ENCODE measurements at regions not wholly inside any gene's neighbourhood (a gene's known extent, or its start where the extent isn't known, plus 50 kb on each side); places are given as distances from the start of the nearest gene placed in this dataset.
A peak's percentile ranks its signal among the peaks of the same experiment; 100 is the strongest.
"Not testable (repeated sequence)": the region's sequence is repeated elsewhere in the genome, so short reads cannot be mapped to it uniquely, and the experiment has no call there.

GRCh38 chr10:130261306-130261705 lies 125.1 kb downstream of the GLRX3 start:
- no peak for DNase-seq (ENCODE audit: low read depth in 2 of 2, low spot score in 1 of 2)

GRCh38 chr10:130261766-130262165 lies 125.6 kb downstream of the GLRX3 start:
- no peak for DNase-seq (ENCODE audit: low read depth in 2 of 2, low spot score in 1 of 2)

- no peak for DNase-seq (ENCODE audit: low read depth in 2 of 2, low spot score in 1 of 2)
Observed at GRCh38 chr10:130263289-130263688, 127.1 kb downstream of the GLRX3 start.

- no peak for DNase-seq (ENCODE audit: low read depth in 2 of 2, low spot score in 1 of 2)
Observed at GRCh38 chr10:130265542-130265941, 129.4 kb downstream of the GLRX3 start.

- DNase-seq (ENCODE audit: low read depth in 2 of 2, low spot score in 1 of 2), result no peak
Observed at GRCh38 chr10:130282492-130283218, 146.5 kb downstream of the GLRX3 start.

- no peak for DNase-seq (ENCODE audit: low read depth in 2 of 2, low spot score in 1 of 2)
Observed at GRCh38 chr10:130283219-130283545, 147.0 kb downstream of the GLRX3 start.

- not testable (repeated sequence) for DNase-seq (ENCODE audit: low read depth in 2 of 2, low spot score in 1 of 2)
Observed at GRCh38 chr10:130295761-130296160, 159.6 kb downstream of the GLRX3 start.

GRCh38 chr10:130300608-130301020 lies 164.4 kb downstream of the GLRX3 start:
- peak in 1 of 2 donors; percentile 43 for DNase-seq (ENCODE audit: low read depth in 2 of 2, low spot score in 1 of 2)

GRCh38 chr10:130301021-130301892 lies 165.1 kb downstream of the GLRX3 start:
- DNase-seq (ENCODE audit: low read depth in 2 of 2, low spot score in 1 of 2), result peak in 1 of 2 donors; percentile 49

- DNase-seq (ENCODE audit: low read depth in 2 of 2, low spot score in 1 of 2), result no peak
Observed at GRCh38 chr10:130326954-130327353, 190.8 kb downstream of the GLRX3 start.

- no peak for DNase-seq (ENCODE audit: low read depth in 2 of 2, low spot score in 1 of 2)
Observed at GRCh38 chr10:130329792-130330191, 193.6 kb downstream of the GLRX3 start.

- DNase-seq (ENCODE audit: low read depth in 2 of 2, low spot score in 1 of 2), result no peak
Observed at GRCh38 chr10:130333185-130333584, 197.0 kb downstream of the GLRX3 start.

- DNase-seq (ENCODE audit: low read depth in 2 of 2, low spot score in 1 of 2), result no peak
Observed at GRCh38 chr10:130335336-130335735, 199.1 kb downstream of the GLRX3 start.

GRCh38 chr10:130336617-130337304 lies 200.6 kb downstream of the GLRX3 start:
- DNase-seq (ENCODE audit: low read depth in 2 of 2, low spot score in 1 of 2), result no peak

GRCh38 chr10:130337305-130337640 lies 201.1 kb downstream of the GLRX3 start:
- DNase-seq (ENCODE audit: low read depth in 2 of 2, low spot score in 1 of 2), result no peak

GRCh38 chr10:130337696-130338635 lies 201.8 kb downstream of the GLRX3 start:
- no peak for DNase-seq (ENCODE audit: low read depth in 2 of 2, low spot score in 1 of 2)

- DNase-seq (ENCODE audit: low read depth in 2 of 2, low spot score in 1 of 2), result no peak
Observed at GRCh38 chr10:130338636-130339024, 202.4 kb downstream of the GLRX3 start.

- no peak for DNase-seq (ENCODE audit: low read depth in 2 of 2, low spot score in 1 of 2)
Observed at GRCh38 chr10:130339091-130339490, 202.9 kb downstream of the GLRX3 start.

- DNase-seq (ENCODE audit: low read depth in 2 of 2, low spot score in 1 of 2), result no peak
Observed at GRCh38 chr10:130339911-130340310, 203.7 kb downstream of the GLRX3 start.

- no peak for DNase-seq (ENCODE audit: low read depth in 2 of 2, low spot score in 1 of 2)
Observed at GRCh38 chr10:130340816-130341215, 204.6 kb downstream of the GLRX3 start.

GRCh38 chr10:130341356-130341755 lies 205.2 kb downstream of the GLRX3 start:
- no peak for DNase-seq (ENCODE audit: low read depth in 2 of 2, low spot score in 1 of 2)
